ENCODE measurements at regions not wholly inside any gene's neighbourhood (a gene's known extent, or its start where the extent isn't known, plus 50 kb on each side); places are given as distances from the start of the nearest gene placed in this dataset.
"Not testable (repeated sequence)": the region's sequence is repeated elsewhere in the genome, so short reads cannot be mapped to it uniquely, and the experiment has no call there.

- not testable (repeated sequence) for H2BK5ac ChIP-seq (ENCODE audit: low read length); DNase-seq (ENCODE audit: low spot score); H3K36me3 ChIP-seq (replicated peaks in 1 of 2; ENCODE audit: control insufficient read depth in 2 of 2, insufficient read depth in 2 of 2, low read length in 2 of 2); H3K23ac ChIP-seq (ENCODE audit: low read depth, low read length, poor library complexity); H2BK12ac ChIP-seq (ENCODE audit: low read length); H3K4me1 ChIP-seq (ENCODE audit: control insufficient read depth in 2 of 2, insufficient read depth in 1 of 2, low read depth in 1 of 2, low read length in 2 of 2); H2BK15ac ChIP-seq (ENCODE audit: low read length); H4K91ac ChIP-seq (ENCODE audit: low read depth, low read length, poor library complexity); H3K9ac ChIP-seq (ENCODE audit: low read depth, low read length, poor library complexity); H3K27me3 ChIP-seq (ENCODE audit: control insufficient read depth in 3 of 3, insufficient read depth in 3 of 3, low read depth in 1 of 3, low read length in 3 of 3); H3K4ac ChIP-seq (ENCODE audit: low read length); H3K4me2 ChIP-seq (ENCODE audit: insufficient read depth, low read length, poor library complexity, severe bottlenecking); H3K9me3 ChIP-seq (replicated peaks in 1 of 2; ENCODE audit: control insufficient read depth in 2 of 2, insufficient read depth in 1 of 2, low read depth in 1 of 2, low read length in 2 of 2); H3K18ac ChIP-seq (ENCODE audit: low read length); H3K79me1 ChIP-seq (ENCODE audit: low read depth, low read length); H3K4me3 ChIP-seq (ENCODE audit: low read length in 2 of 2); H4K8ac ChIP-seq (ENCODE audit: low read depth, low read length); H2AFZ ChIP-seq (ENCODE audit: low read length); H2AK5ac ChIP-seq (ENCODE audit: low read depth, low read length); H3K27ac ChIP-seq (replicated peaks; ENCODE audit: low read length); H2BK120ac ChIP-seq (ENCODE audit: low read depth, low read length); H3K14ac ChIP-seq (ENCODE audit: low read length)
- WGBS, 2 donors (ENCODE audit: extremely low coverage in 2 of 2, insufficient read length in 2 of 2, insufficient replicate concordance in 1 of 2): no CpG with 5 or more reads among the region's 4 CpGs
These were observed 73.8 kb upstream of the DAPK1 start for GRCh38 chr9:87423885-87424284.

- Histone ChIP-seq H3K27ac (replicated peaks; ENCODE audit: low read length) (no peak overlapping the region), H2BK5ac (ENCODE audit: low read length) (no peak overlapping the region), H3K4me2 (ENCODE audit: insufficient read depth, low read length, poor library complexity, severe bottlenecking) (no peak overlapping the region), H2BK120ac (ENCODE audit: low read depth, low read length) (no peak overlapping the region), H3K23ac (ENCODE audit: low read depth, low read length, poor library complexity) (no peak overlapping the region), H4K8ac (ENCODE audit: low read depth, low read length) (no peak overlapping the region), H3K9ac (ENCODE audit: low read depth, low read length, poor library complexity) (no peak overlapping the region), H3K4ac (ENCODE audit: low read length) (no peak overlapping the region), H2BK15ac (ENCODE audit: low read length) (no peak overlapping the region), H3K9me3 (replicated peaks in 1 of 2; ENCODE audit: control insufficient read depth in 2 of 2, insufficient read depth in 1 of 2, low read depth in 1 of 2, low read length in 2 of 2) (peaks cover 0 to 2% of the 10 kb centered on the region in 2 donors), H4K91ac (ENCODE audit: low read depth, low read length, poor library complexity) (no peak overlapping the region), H3K4me3 (ENCODE audit: low read length in 2 of 2) (no peak overlapping the region), H3K14ac (ENCODE audit: low read length) (no peak overlapping the region), H3K79me1 (ENCODE audit: low read depth, low read length) (peaks cover 3% of the 10 kb centered on the region), H3K36me3 (replicated peaks in 1 of 2; ENCODE audit: control insufficient read depth in 2 of 2, insufficient read depth in 2 of 2, low read length in 2 of 2) (peaks cover 0 to 1% of the 10 kb centered on the region in 2 donors), H2AK5ac (ENCODE audit: low read depth, low read length) (no peak overlapping the region), H3K4me1 (ENCODE audit: control insufficient read depth in 2 of 2, insufficient read depth in 1 of 2, low read depth in 1 of 2, low read length in 2 of 2) (peaks cover 0 to 2% of the 10 kb centered on the region in 2 donors), H3K18ac (ENCODE audit: low read length) (no peak overlapping the region), H3K27me3 (ENCODE audit: control insufficient read depth in 3 of 3, insufficient read depth in 3 of 3, low read depth in 1 of 3, low read length in 3 of 3) (no peaks in the 10 kb centered on the region), H2AFZ (ENCODE audit: low read length) (no peak overlapping the region), H2BK12ac (ENCODE audit: low read length) (no peak overlapping the region)
- WGBS, 2 donors (ENCODE audit: extremely low coverage in 2 of 2, insufficient read length in 2 of 2, insufficient replicate concordance in 1 of 2): no CpG with 5 or more reads among the region's 2 CpGs
- no peak for DNase-seq (ENCODE audit: low spot score)
These were observed 72.5 kb upstream of the DAPK1 start for GRCh38 chr9:87425202-87425601.

- Histone ChIP-seq H3K27ac (replicated peaks; ENCODE audit: low read length) (no peak overlapping the region), H3K4me3 (ENCODE audit: low read length in 2 of 2) (no peak overlapping the region), H4K8ac (ENCODE audit: low read depth, low read length) (no peak overlapping the region), H2BK12ac (ENCODE audit: low read length) (no peak overlapping the region), H3K4me2 (ENCODE audit: insufficient read depth, low read length, poor library complexity, severe bottlenecking) (no peak overlapping the region), H2AK5ac (ENCODE audit: low read depth, low read length) (no peak overlapping the region), H3K4ac (ENCODE audit: low read length) (no peak overlapping the region), H3K79me1 (ENCODE audit: low read depth, low read length) (no peaks in the 10 kb centered on the region), H4K91ac (ENCODE audit: low read depth, low read length, poor library complexity) (no peak overlapping the region), H2BK5ac (ENCODE audit: low read length) (no peak overlapping the region), H3K27me3 (ENCODE audit: control insufficient read depth in 3 of 3, insufficient read depth in 3 of 3, low read depth in 1 of 3, low read length in 3 of 3) (no peaks in the 10 kb centered on the region), H2BK120ac (ENCODE audit: low read depth, low read length) (no peak overlapping the region), H2BK15ac (ENCODE audit: low read length) (no peak overlapping the region), H3K23ac (ENCODE audit: low read depth, low read length, poor library complexity) (no peak overlapping the region), H3K14ac (ENCODE audit: low read length) (no peak overlapping the region), H3K9me3 (replicated peaks in 1 of 2; ENCODE audit: control insufficient read depth in 2 of 2, insufficient read depth in 1 of 2, low read depth in 1 of 2, low read length in 2 of 2) (no peaks in the 10 kb centered on the region), H3K9ac (ENCODE audit: low read depth, low read length, poor library complexity) (no peak overlapping the region), H3K4me1 (ENCODE audit: control insufficient read depth in 2 of 2, insufficient read depth in 1 of 2, low read depth in 1 of 2, low read length in 2 of 2) (peaks cover 0 to 2% of the 10 kb centered on the region in 2 donors), H3K36me3 (replicated peaks in 1 of 2; ENCODE audit: control insufficient read depth in 2 of 2, insufficient read depth in 2 of 2, low read length in 2 of 2) (no peaks in the 10 kb centered on the region), H3K18ac (ENCODE audit: low read length) (no peak overlapping the region), H2AFZ (ENCODE audit: low read length) (no peak overlapping the region)
- WGBS, 2 donors (ENCODE audit: extremely low coverage in 2 of 2, insufficient read length in 2 of 2, insufficient replicate concordance in 1 of 2): no CpG with 5 or more reads among the region's 5 CpGs
- no peak for DNase-seq (ENCODE audit: low spot score)
These were observed 69.7 kb upstream of the DAPK1 start for GRCh38 chr9:87427851-87428506.

- WGBS, 2 donors (ENCODE audit: extremely low coverage in 2 of 2, insufficient read length in 2 of 2, insufficient replicate concordance in 1 of 2): no CpG with 5 or more reads among the region's 3 CpGs
- Histone ChIP-seq H4K8ac (ENCODE audit: low read depth, low read length) (no peak overlapping the region), H3K23ac (ENCODE audit: low read depth, low read length, poor library complexity) (no peak overlapping the region), H3K27ac (replicated peaks; ENCODE audit: low read length) (no peak overlapping the region), H3K9me3 (replicated peaks in 1 of 2; ENCODE audit: control insufficient read depth in 2 of 2, insufficient read depth in 1 of 2, low read depth in 1 of 2, low read length in 2 of 2) (no peaks in the 10 kb centered on the region), H2BK120ac (ENCODE audit: low read depth, low read length) (no peak overlapping the region), H2BK5ac (ENCODE audit: low read length) (no peak overlapping the region), H3K4me2 (ENCODE audit: insufficient read depth, low read length, poor library complexity, severe bottlenecking) (no peak overlapping the region), H2BK12ac (ENCODE audit: low read length) (no peak overlapping the region), H3K18ac (ENCODE audit: low read length) (no peak overlapping the region), H2BK15ac (ENCODE audit: low read length) (no peak overlapping the region), H3K27me3 (ENCODE audit: control insufficient read depth in 3 of 3, insufficient read depth in 3 of 3, low read depth in 1 of 3, low read length in 3 of 3) (no peaks in the 10 kb centered on the region), H3K4ac (ENCODE audit: low read length) (no peak overlapping the region), H3K14ac (ENCODE audit: low read length) (no peak overlapping the region), H2AFZ (ENCODE audit: low read length) (no peak overlapping the region), H3K9ac (ENCODE audit: low read depth, low read length, poor library complexity) (no peak overlapping the region), H3K4me3 (ENCODE audit: low read length in 2 of 2) (no peak overlapping the region), H2AK5ac (ENCODE audit: low read depth, low read length) (no peak overlapping the region), H3K36me3 (replicated peaks in 1 of 2; ENCODE audit: control insufficient read depth in 2 of 2, insufficient read depth in 2 of 2, low read length in 2 of 2) (peaks cover 0 to 2% of the 10 kb centered on the region in 2 donors), H4K91ac (ENCODE audit: low read depth, low read length, poor library complexity) (no peak overlapping the region), H3K4me1 (ENCODE audit: control insufficient read depth in 2 of 2, insufficient read depth in 1 of 2, low read depth in 1 of 2, low read length in 2 of 2) (peaks cover 0 to 2% of the 10 kb centered on the region in 2 donors), H3K79me1 (ENCODE audit: low read depth, low read length) (no peaks in the 10 kb centered on the region)
- no peak for DNase-seq (ENCODE audit: low spot score)
These were observed 69.0 kb upstream of the DAPK1 start for GRCh38 chr9:87428659-87429058.

All from neuronal stem cell (in vitro differentiated cells).